Endodermal cell (in vitro differentiated cells): ENCODE measurements at regions not wholly inside any gene's neighbourhood (a gene's known extent, or its start where the extent isn't known, plus 50 kb on each side); places are given as distances from the start of the nearest gene placed in this dataset.
A peak's percentile ranks its signal among the peaks of the same experiment; 100 is the strongest.
"Not testable (repeated sequence)": the region's sequence is repeated elsewhere in the genome, so short reads cannot be mapped to it uniquely, and the experiment has no call there.

Experiments used
- DNase-seq: peaks from one replicate; pipeline ENCODE4 v3.0.0-alpha.2; 2017
- H3K27ac ChIP-seq: 2 replicates; pipeline ENCODE4 v1.5.1; 2013; ENCODE audit warnings: mild to moderate bottlenecking, low read depth, low read length, moderate library complexity
- H3K27me3 ChIP-seq: 2 replicates; pipeline ENCODE4 v1.6.1; 2013; ENCODE audit warnings: mild to moderate bottlenecking, low read length, moderate library complexity; ENCODE audit not compliant: insufficient read depth, control insufficient read depth, poor library complexity, severe bottlenecking
- H3K36me3 ChIP-seq: 2 replicates; pipeline ENCODE4 v1.7.0; 2013; ENCODE audit warnings: mild to moderate bottlenecking, low read length, moderate library complexity; ENCODE audit not compliant: control insufficient read depth, insufficient read depth
- H3K4me1 ChIP-seq: one replicate; pipeline ENCODE4 v1.7.0; 2013; ENCODE audit warnings: low read length; ENCODE audit not compliant: control insufficient read depth, insufficient read depth
- H3K4me3 ChIP-seq: 2 replicates; pipeline ENCODE4 v1.5.1; 2013; ENCODE audit warnings: mild to moderate bottlenecking, low read length, moderate library complexity
- H3K9ac ChIP-seq: 2 replicates; pipeline ENCODE4 v1.6.1; 2013; ENCODE audit warnings: mild to moderate bottlenecking, low read length, moderate library complexity; ENCODE audit not compliant: poor library complexity, severe bottlenecking; ENCODE audit errors: extremely low read depth
- H3K9me3 ChIP-seq: 2 replicates; pipeline ENCODE4 v1.6.1; 2013; ENCODE audit warnings: mild to moderate bottlenecking, low read length, moderate library complexity; ENCODE audit not compliant: control insufficient read depth
- H3K27ac Mint-ChIP-seq: 2 replicates; pipeline ENCODE4 v1.8.0; 2020; ENCODE audit warnings: mixed read lengths
- H3K27me3 Mint-ChIP-seq: 2 replicates; pipeline ENCODE4 v1.8.0; 2021; ENCODE audit warnings: mild to moderate bottlenecking, mixed read lengths; ENCODE audit not compliant: insufficient read depth
- H3K36me3 Mint-ChIP-seq: 2 replicates; pipeline ENCODE4 v1.8.0; 2020; ENCODE audit warnings: low read depth, mixed read lengths
- H3K4me1 Mint-ChIP-seq: 2 replicates; pipeline ENCODE4 v1.8.0; 2020; ENCODE audit warnings: mixed read lengths
- H3K4me3 Mint-ChIP-seq: 2 replicates; pipeline ENCODE4 v1.8.0; 2020; ENCODE audit warnings: mild to moderate bottlenecking, moderate library complexity, mixed read lengths
- H3K9me3 Mint-ChIP-seq: 2 replicates; pipeline ENCODE4 v1.8.0; 2020; ENCODE audit warnings: mild to moderate bottlenecking, mixed read lengths
- CTCF ChIP-seq: fragments of 200-600 bp; sonication (generic); conservative IDR thresholded peaks from 2 replicates; pipeline ENCODE4 v1.5.0; 2021; ENCODE audit warnings: antibody characterized with exemption, mild to moderate bottlenecking
- WGBS, 2 experiments: methylation state at CpG; one replicate each; pipeline versions ENCODE4 v1.1.5 to v1.1.7; 2013; ENCODE audit warnings: missing lambda C conversion rate in 2 of 2, mixed read lengths in 1 of 2; ENCODE audit not compliant: insufficient coverage in 1 of 2, insufficient read length in 1 of 2; 5-methylcytosine and 5-hydroxymethylcytosine counted together

- no peaks in the 10 kb centered on the region for H3K9me3 Mint-ChIP-seq
- Histone ChIP-seq H3K36me3 (no peaks in the 10 kb centered on the region), H3K27ac (no peak overlapping the region), H3K27me3 (no peaks in the 10 kb centered on the region), H3K4me3 (no peak overlapping the region), H3K9me3 (no peaks in the 10 kb centered on the region), H3K9ac (no peak overlapping the region), H3K4me1 (no peaks in the 10 kb centered on the region)
- H3K36me3 Mint-ChIP-seq, result no peaks in the 10 kb centered on the region
- no peak overlapping the region for H3K27ac Mint-ChIP-seq
- WGBS, 2 experiments, result 100% methylated on average over 1 of the region's 2 CpGs; no CpG with 5 or more reads in 1 of the 2 experiments
- H3K27me3 Mint-ChIP-seq, result no peaks in the 10 kb centered on the region
- H3K4me3 Mint-ChIP-seq, result no peak overlapping the region
- H3K4me1 Mint-ChIP-seq, result no peaks in the 10 kb centered on the region
- no peak for TF ChIP-seq CTCF
- no peak for DNase-seq
These were observed 1646.4 kb upstream of the ADGRL3 start for GRCh38 chr4:59553721-59554091.

- H3K9me3 Mint-ChIP-seq, H3K36me3 Mint-ChIP-seq, H3K27me3 Mint-ChIP-seq, DNase-seq, H3K36me3 ChIP-seq, H3K4me1 Mint-ChIP-seq, H3K4me3 Mint-ChIP-seq, H3K27ac Mint-ChIP-seq, H3K27me3 ChIP-seq, H3K9ac ChIP-seq, H3K4me3 ChIP-seq, H3K9me3 ChIP-seq, H3K4me1 ChIP-seq, H3K27ac ChIP-seq: not testable (repeated sequence)
- 100% methylated on average over 2 of the region's 2 CpGs; no CpG with 5 or more reads in 1 of the 2 experiments for WGBS, 2 experiments
These were observed 1643.9 kb upstream of the ADGRL3 start for GRCh38 chr4:59556191-59556590.

GRCh38 chr4:59560141-59560648 lies 1639.9 kb upstream of the ADGRL3 start:
- not testable (repeated sequence) for H3K36me3 Mint-ChIP-seq, H3K9me3 Mint-ChIP-seq, H3K27me3 Mint-ChIP-seq, H3K27ac Mint-ChIP-seq, H3K27me3 ChIP-seq, H3K4me3 ChIP-seq, H3K27ac ChIP-seq, H3K4me1 ChIP-seq, H3K9me3 ChIP-seq, H3K9ac ChIP-seq, H3K36me3 ChIP-seq, H3K4me3 Mint-ChIP-seq
- peak; percentile 50 for DNase-seq
- H3K4me1 Mint-ChIP-seq, result peaks cover 15% of the 10 kb centered on the region
- 72 to 83% methylated on average over 7 to 9 of the region's 9 CpGs for WGBS, 2 experiments

DNA sequence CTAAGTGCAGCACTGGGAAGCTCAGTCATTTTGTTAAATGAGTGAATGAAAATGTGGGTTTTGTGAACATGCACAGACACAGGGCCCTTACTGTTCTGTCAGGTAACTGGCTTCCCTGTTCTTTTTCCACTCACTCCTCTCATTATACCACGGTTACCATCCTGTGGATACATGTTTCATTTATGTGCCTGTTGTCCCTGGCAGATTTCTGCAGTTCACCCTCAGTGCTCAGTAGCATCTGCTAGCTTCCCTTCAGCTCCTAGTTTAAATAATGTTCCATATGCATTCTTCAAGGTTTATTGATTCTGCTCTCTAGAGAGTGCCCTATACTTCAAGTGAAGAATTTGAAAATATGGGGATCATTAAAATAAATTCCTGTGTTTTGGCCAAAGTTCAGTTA lies 1634.3 kb upstream of the ADGRL3 start:
- H3K27ac Mint-ChIP-seq, result no peak overlapping the region
- H3K9ac ChIP-seq, result no peak overlapping the region
- no peak overlapping the region for H3K27ac ChIP-seq
- peaks cover 10% of the 10 kb centered on the region for H3K4me1 Mint-ChIP-seq
- H3K27me3 ChIP-seq, result no peaks in the 10 kb centered on the region
- no peaks in the 10 kb centered on the region for H3K36me3 ChIP-seq
- no peaks in the 10 kb centered on the region for H3K4me1 ChIP-seq
- no peaks in the 10 kb centered on the region for H3K27me3 Mint-ChIP-seq
- H3K9me3 ChIP-seq, result no peaks in the 10 kb centered on the region
- H3K4me3 ChIP-seq, result no peak overlapping the region
- DNase-seq, result no peak
- 57 to 81% methylated on average over 1 of the region's 1 CpG for WGBS, 2 experiments
- H3K36me3 Mint-ChIP-seq, result no peaks in the 10 kb centered on the region
- no peak overlapping the region for H3K4me3 Mint-ChIP-seq
- no peaks in the 10 kb centered on the region for H3K9me3 Mint-ChIP-seq
- no peak for TF ChIP-seq CTCF
